ENCODE measurements at regions not wholly inside any gene's neighbourhood (a gene's known extent, or its start where the extent isn't known, plus 50 kb on each side); places are given as distances from the start of the nearest gene placed in this dataset.

DNA sequence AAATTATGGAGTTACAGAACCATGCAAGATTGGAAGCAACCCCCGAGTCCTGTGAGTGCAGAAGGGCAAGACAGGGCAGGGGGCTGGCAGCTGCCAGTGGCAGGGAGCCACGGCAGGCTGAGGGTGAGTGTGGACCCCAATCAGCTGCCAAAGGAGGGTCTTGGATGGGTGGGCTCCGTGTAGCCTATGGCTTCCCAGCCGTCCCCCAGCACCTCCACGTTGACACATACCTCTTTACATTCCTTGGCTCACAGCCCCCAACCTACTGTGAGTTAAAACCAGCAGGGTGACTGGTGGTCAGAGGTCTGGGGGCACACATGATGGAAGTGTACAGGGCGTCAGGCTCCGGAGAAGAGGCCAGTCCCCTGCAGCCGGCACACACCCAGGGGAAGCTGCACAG is 60.9 kb upstream of the SALL3 start:
- WGBS, 5 donors: 75 to 88% (median 78%) methylated on average over 8 of the region's 8 CpGs
- no peak overlapping the region for H3K27ac ChIP-seq
- no peaks in the 10 kb centered on the region for H3K36me3 ChIP-seq
- no peak overlapping the region for H3K4me3 ChIP-seq
- no peaks in the 10 kb centered on the region for H3K4me1 ChIP-seq
- H3K9me3 ChIP-seq: peaks cover 0 to 6% (median 0%) of the 10 kb centered on the region in 8 donors
- peak; percentile 46 for DNase-seq
- intact Hi-C loops (cut with DNase I; ENCODE audit: low total_unique reads): no loop called here
- peaks cover 0 to 16% (median 0%) of the 10 kb centered on the region in 7 donors for H3K27me3 ChIP-seq (replicated peaks in 1 of 7)
- TF ChIP-seq POLR2AphosphoS5 (IDR thresholded peaks at IDR 0.05): no peak
- TF ChIP-seq, protein P1, sequence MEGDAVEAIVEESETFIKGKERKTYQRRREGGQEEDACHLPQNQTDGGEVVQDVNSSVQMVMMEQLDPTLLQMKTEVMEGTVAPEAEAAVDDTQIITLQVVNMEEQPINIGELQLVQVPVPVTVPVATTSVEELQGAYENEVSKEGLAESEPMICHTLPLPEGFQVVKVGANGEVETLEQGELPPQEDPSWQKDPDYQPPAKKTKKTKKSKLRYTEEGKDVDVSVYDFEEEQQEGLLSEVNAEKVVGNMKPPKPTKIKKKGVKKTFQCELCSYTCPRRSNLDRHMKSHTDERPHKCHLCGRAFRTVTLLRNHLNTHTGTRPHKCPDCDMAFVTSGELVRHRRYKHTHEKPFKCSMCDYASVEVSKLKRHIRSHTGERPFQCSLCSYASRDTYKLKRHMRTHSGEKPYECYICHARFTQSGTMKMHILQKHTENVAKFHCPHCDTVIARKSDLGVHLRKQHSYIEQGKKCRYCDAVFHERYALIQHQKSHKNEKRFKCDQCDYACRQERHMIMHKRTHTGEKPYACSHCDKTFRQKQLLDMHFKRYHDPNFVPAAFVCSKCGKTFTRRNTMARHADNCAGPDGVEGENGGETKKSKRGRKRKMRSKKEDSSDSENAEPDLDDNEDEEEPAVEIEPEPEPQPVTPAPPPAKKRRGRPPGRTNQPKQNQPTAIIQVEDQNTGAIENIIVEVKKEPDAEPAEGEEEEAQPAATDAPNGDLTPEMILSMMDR (IDR thresholded peaks at IDR 0.05 in 8 of 11, conservative IDR thresholded peaks at IDR 0.05 in 3 of 11): no peak
- no peak for TF ChIP-seq POLR2A (IDR thresholded peaks at IDR 0.05)

DNA sequence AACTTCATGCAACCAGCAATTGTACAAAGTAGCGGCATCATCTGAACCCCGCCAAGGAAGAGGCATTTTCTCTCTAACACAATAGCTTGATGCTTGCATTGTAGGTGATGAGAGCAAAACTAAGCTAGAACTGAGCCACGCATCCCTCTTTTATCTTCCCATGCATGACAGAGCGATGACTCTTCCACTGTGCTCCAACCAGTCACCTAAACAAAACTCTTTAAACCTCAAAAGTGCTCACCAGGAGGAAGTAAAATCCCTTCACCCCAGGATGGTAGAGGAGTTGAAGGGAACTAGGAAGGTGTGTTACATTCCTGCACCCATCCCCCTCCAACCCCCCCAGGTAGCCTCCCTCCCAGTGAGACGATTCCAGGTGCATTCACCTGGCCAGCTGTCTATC is 59.7 kb upstream of the SALL3 start:
- Histone ChIP-seq H3K27ac (no peak overlapping the region), H3K27me3 (replicated peaks in 1 of 7) (peaks cover 0 to 10% (median 0%) of the 10 kb centered on the region in 7 donors), H3K4me3 (no peak overlapping the region), H3K36me3 (no peaks in the 10 kb centered on the region), H3K4me1 (no peaks in the 10 kb centered on the region), H3K9me3 (peaks cover 0 to 6% (median 0%) of the 10 kb centered on the region in 8 donors)
- WGBS, 5 donors: 81 to 92% (median 89%) methylated on average over 5 of the region's 5 CpGs
- intact Hi-C loops (cut with DNase I; ENCODE audit: low total_unique reads): no loop called here
- TF ChIP-seq, protein P1 (IDR thresholded peaks at IDR 0.05 in 8 of 11, conservative IDR thresholded peaks at IDR 0.05 in 3 of 11): no peak
- TF ChIP-seq POLR2AphosphoS5 (IDR thresholded peaks at IDR 0.05) (no peak), POLR2A (IDR thresholded peaks at IDR 0.05) (no peak)
- DNase-seq: no peak

DNA sequence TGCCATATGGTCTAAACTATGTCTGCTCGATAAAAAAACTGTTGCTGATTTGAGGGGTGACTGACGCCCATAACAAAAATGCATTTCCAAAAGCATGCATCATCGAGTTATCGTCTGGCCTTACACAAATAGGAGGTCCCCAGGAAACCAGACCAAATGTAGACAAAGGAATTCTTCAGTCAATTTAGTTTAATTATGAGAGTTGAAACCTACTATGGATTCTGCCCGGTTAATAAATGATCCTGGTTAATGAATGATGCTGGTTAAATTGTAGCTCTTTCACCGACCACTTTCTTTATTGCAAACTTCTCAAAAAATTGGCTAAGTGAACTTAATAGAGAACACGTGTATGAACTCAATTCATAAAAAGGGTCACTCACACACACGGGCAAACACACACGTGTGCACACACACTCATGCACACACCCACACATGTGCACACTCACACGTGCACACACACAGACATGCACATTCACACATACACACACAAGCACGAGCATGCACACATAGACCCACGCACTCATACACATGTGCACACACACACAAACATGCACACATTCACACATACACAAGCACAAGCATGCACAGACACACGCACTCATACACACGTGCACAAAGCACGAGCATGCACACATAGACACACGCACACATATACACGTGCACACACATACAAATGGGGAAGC is 59.0 kb upstream of the SALL3 start:
- Histone ChIP-seq H3K9me3 (peaks cover 0 to 2% (median 0%) of the 10 kb centered on the region in 8 donors), H3K4me3 (no peak overlapping the region), H3K4me1 (no peaks in the 10 kb centered on the region), H3K36me3 (no peaks in the 10 kb centered on the region), H3K27me3 (replicated peaks in 1 of 7) (peaks cover 0 to 4% (median 0%) of the 10 kb centered on the region in 7 donors), H3K27ac (no peak overlapping the region)
- intact Hi-C loops (cut with DNase I; ENCODE audit: low total_unique reads): no loop called here
- TF ChIP-seq POLR2A (IDR thresholded peaks at IDR 0.05): no peak
- TF ChIP-seq, protein P1 (IDR thresholded peaks at IDR 0.05 in 8 of 11, conservative IDR thresholded peaks at IDR 0.05 in 3 of 11): no peak
- no peak for TF ChIP-seq POLR2AphosphoS5 (IDR thresholded peaks at IDR 0.05)
- 88 to 93% (median 91%) methylated on average over 17 of the region's 17 CpGs for WGBS, 5 donors
- no peak for DNase-seq

DNA sequence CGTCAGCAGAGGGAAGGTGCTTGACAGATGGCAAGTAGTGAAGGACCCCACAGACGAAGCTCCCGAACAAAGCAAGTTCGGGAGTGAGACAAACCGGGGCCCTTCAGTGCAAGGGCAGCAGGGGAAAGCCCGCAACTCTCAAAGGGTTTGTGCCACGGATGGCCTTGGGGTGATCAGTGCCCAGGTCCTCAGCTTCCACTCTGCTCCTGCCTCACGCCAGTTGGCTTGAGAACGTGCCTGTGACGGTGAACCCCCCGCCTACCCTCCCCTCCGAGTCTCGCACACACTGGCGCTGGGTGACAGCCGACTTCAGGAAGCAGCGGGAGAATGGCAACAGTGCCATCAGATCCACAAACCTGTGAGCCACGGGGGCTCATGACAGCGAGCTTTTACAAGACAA is 56.8 kb upstream of the SALL3 start:
- TF ChIP-seq POLR2A (IDR thresholded peaks at IDR 0.05) (no peak), POLR2AphosphoS5 (IDR thresholded peaks at IDR 0.05) (no peak)
- TF ChIP-seq, protein P1 (IDR thresholded peaks at IDR 0.05 in 8 of 11, conservative IDR thresholded peaks at IDR 0.05 in 3 of 11): no peak
- WGBS, 5 donors: 83 to 87% (median 86%) methylated on average over 17 to 18 of the region's 18 CpGs
- no peak for DNase-seq
- Histone ChIP-seq H3K36me3 (no peaks in the 10 kb centered on the region), H3K4me3 (no peak overlapping the region), H3K9me3 (no peaks in the 10 kb centered on the region), H3K27me3 (replicated peaks in 1 of 7) (no peaks in the 10 kb centered on the region), H3K4me1 (no peaks in the 10 kb centered on the region), H3K27ac (no peak overlapping the region)
- intact Hi-C loops (cut with DNase I; ENCODE audit: low total_unique reads): no loop called here

All from spleen (tissue), 11 donors.